K562 (cell line): ENCODE measurements at regions not wholly inside any gene's neighbourhood (a gene's known extent, or its start where the extent isn't known, plus 50 kb on each side); places are given as distances from the start of the nearest gene placed in this dataset.

Experiments used
- ATAC-seq: fragments of 200-7000 bp; cut with Tn5 transposase; 3 replicates; pipeline ENCODE4 v1.9.1; 2020; ENCODE audit warnings: moderate library complexity
- BruUV-seq: library from RNA; stranded (reverse); fragments of 400-500 nt; replicated peaks from 2 replicates; lab custom pipeline; 2021; lab: Mats Ljungman, UMichigan
- CTCF ChIA-PET: fragments of 300-600 bp; formaldehyde crosslinking; extraction: SDS; loops from one replicate; lab custom pipeline; 2021; ENCODE audit warnings: low intra/inter-chr PET ratio; lab: Yijun Ruan, JAX
- POLR2A ChIA-PET: fragments of 300-600, 350-650 bp; sonication (Branson Sonifier 250); formaldehyde crosslinking; extraction: SDS; loops from one replicate; lab custom pipeline; 2021; ENCODE audit warnings: antibody characterized with exemption, inconsistent platforms; lab: Yijun Ruan, JAX
- DNase-seq, 4 experiments: peaks; one replicate each; pipeline versions ENCODE4 v3.0.0 to v3.0.0-alpha.2; 2011 to 2018; ENCODE audit warnings: low spot score in 3 of 4, mixed read lengths in 3 of 4; ENCODE audit errors: extremely low read depth in 1 of 4
- FAIRE-seq: peaks from 2 replicates; lab custom pipeline; 2011; peaks lifted over from hg19 to GRCh38; lab: Jason Lieb, UNC
- H2AFZ ChIP-seq: 2 replicates; pipeline ENCODE4 v1.6.0; 2011; ENCODE audit warnings: low read depth, low read length, control low read depth, inconsistent platforms
- H3K27ac ChIP-seq: fragments of 200-600 bp; 3 replicates; pipeline ENCODE4 v1.8.0; 2011; ENCODE audit warnings: low read depth, mild to moderate bottlenecking, control low read depth, inconsistent platforms, low read length, moderate library complexity, mixed read lengths; ENCODE audit errors: extremely low read depth
- H3K27me3 ChIP-seq, 2 experiments: fragments of 300-600 bp in 1 of 2; 2 replicates in 1 of 2; 3 replicates in 1 of 2; pipeline versions ENCODE4 v1.6.0 to v1.8.0; 2011; ENCODE audit warnings: inconsistent platforms in 2 of 2, low read length in 2 of 2, mild to moderate bottlenecking in 1 of 2, mixed read lengths in 1 of 2, moderate library complexity in 1 of 2; ENCODE audit not compliant: control insufficient read depth in 2 of 2, insufficient read depth in 2 of 2
- H3K36me3 ChIP-seq: fragments of 300-600 bp; 3 replicates; pipeline ENCODE4 v1.8.0; 2011; ENCODE audit warnings: mild to moderate bottlenecking, low read length, inconsistent platforms; ENCODE audit not compliant: control insufficient read depth, insufficient read depth
- H3K4me1 ChIP-seq, 2 experiments: fragments of 200-600 bp in 1 of 2; replicated peaks in 1 of 2; 2 replicates in 1 of 2; 3 replicates in 1 of 2; pipeline versions ENCODE4 v1.5.1 to v1.8.0; 2011; ENCODE audit warnings: inconsistent platforms in 2 of 2, low read length in 2 of 2, mild to moderate bottlenecking in 1 of 2, mixed read lengths in 1 of 2, moderate library complexity in 1 of 2; ENCODE audit not compliant: control insufficient read depth in 2 of 2, insufficient read depth in 2 of 2
- H3K4me2 ChIP-seq: 2 replicates; pipeline ENCODE4 v1.6.1; 2011; ENCODE audit warnings: low read length, control low read depth, inconsistent platforms, mixed read lengths; ENCODE audit not compliant: insufficient read depth
- H3K4me3 ChIP-seq: fragments of 200-600 bp; sonication (generic), shearing (Covaris generic); 2 replicates; pipeline ENCODE4 v1.5.1; 2016; ENCODE audit warnings: control low read depth, inconsistent platforms
- H3K79me2 ChIP-seq: fragments of 200-600 bp; 3 replicates; pipeline ENCODE4 v1.8.0; 2011; ENCODE audit warnings: low read length, inconsistent platforms; ENCODE audit not compliant: control insufficient read depth, insufficient read depth
- H3K9ac ChIP-seq, 2 experiments: 2 replicates each; pipeline versions ENCODE4 v1.6.0 to v1.6.1; 2011; ENCODE audit warnings: low read depth in 2 of 2, low read length in 2 of 2, control low read depth in 1 of 2, inconsistent platforms in 1 of 2, mild to moderate bottlenecking in 1 of 2, mixed read lengths in 1 of 2; ENCODE audit not compliant: insufficient read depth in 1 of 2
- H3K9me1 ChIP-seq: one replicate; pipeline ENCODE4 v1.6.0; 2011; ENCODE audit warnings: inconsistent platforms, mild to moderate bottlenecking, low read length, moderate library complexity; ENCODE audit not compliant: control insufficient read depth, insufficient read depth
- H3K9me3 ChIP-seq: replicated peaks from 2 replicates; pipeline ENCODE4 v1.5.1; 2011; ENCODE audit warnings: low read depth, low read length, inconsistent platforms; ENCODE audit not compliant: control insufficient read depth, insufficient read depth
- H4K20me1 ChIP-seq: replicated peaks from 2 replicates; pipeline ENCODE4 v1.6.1; 2011; ENCODE audit warnings: low read length, inconsistent platforms, mixed read lengths; ENCODE audit not compliant: control insufficient read depth, insufficient read depth
- BHLHE40 ChIP-seq: IDR thresholded peaks from 2 replicates; pipeline ENCODE4 v1.6.1; 2011; ENCODE audit warnings: low read length, improper control_type of control experiment
- GATAD2B ChIP-seq: fragments of 450-650 bp; IDR thresholded peaks from 2 replicates; pipeline ENCODE4 v1.6.1; 2017; ENCODE audit warnings: mild to moderate bottlenecking, borderline replicate concordance
- HMG20A ChIP-seq: fragments of 450-650 bp; formaldehyde crosslinking; conservative IDR thresholded peaks from 2 replicates; pipeline ENCODE4 v1.4.0; 2020; ENCODE audit warnings: mild to moderate bottlenecking, mixed read lengths
- MAFK ChIP-seq: IDR thresholded peaks from 2 replicates; pipeline ENCODE4 v1.6.1; 2011; ENCODE audit warnings: low read length, improper control_type of control experiment
- NCOA6 ChIP-seq: fragments of 450-650 bp; IDR thresholded peaks from 2 replicates; pipeline ENCODE4 v1.6.1; 2017; ENCODE audit warnings: mild to moderate bottlenecking
- NFE2 ChIP-seq: IDR thresholded peaks from 2 replicates; pipeline ENCODE4 v1.6.1; 2014; ENCODE audit warnings: antibody characterized with exemption, low read depth
- STAG1 ChIP-seq: sonication (generic); formaldehyde crosslinking; IDR thresholded peaks from 2 replicates; pipeline ENCODE4 v1.5.0; 2020; ENCODE audit warnings: missing genetic modification reagents, borderline replicate concordance
- TRIM25 ChIP-seq: fragments of 450-650 bp; IDR thresholded peaks from 2 replicates; pipeline ENCODE4 v1.7.0; 2016; ENCODE audit warnings: borderline replicate concordance
- ZNF24 ChIP-seq: fragments of 450-650 bp; IDR thresholded peaks from 2 replicates; pipeline ENCODE4 v1.6.1; 2016
- WGBS: fragments of 100-300 bp; shearing (Covaris generic); methylation state at CpG from one replicate; pipeline ENCODE4 v1.1.6; 2016; ENCODE audit warnings: low coverage, mixed read lengths; ENCODE audit not compliant: insufficient coverage; ENCODE audit errors: missing lambda C conversion rate; 5-methylcytosine and 5-hydroxymethylcytosine counted together
- in situ Hi-C: fragments of 300-500 bp; cut with MboI; formaldehyde crosslinking; loops from 4 replicates; pipeline ENCODE4 v1.15.0; 2018; ENCODE audit warnings: inconsistent platforms, mixed read lengths
- intact Hi-C: fragments of 100-400 bp; cut with micrococcal nuclease; formaldehyde crosslinking; loops from 2 replicates; pipeline ENCODE4 v1.14.2; 2022

GRCh38 chr2:34534341-34534740, 935.2 kb upstream of the FAM98A start:
- FAIRE-seq = no peak
- Histone ChIP-seq H3K36me3 (no peaks in the 10 kb centered on the region), H3K4me1 (no peaks in the 10 kb centered on the region), H4K20me1 (no peaks in the 10 kb centered on the region), H3K27ac (no peak overlapping the region), H3K79me2 (no peaks in the 10 kb centered on the region), H2AFZ (no peak overlapping the region), H3K9me3 (no peaks in the 10 kb centered on the region), H3K27me3 (no peaks in the 10 kb centered on the region), H3K9ac (no peak overlapping the region), H3K4me2 (no peak overlapping the region), H3K9me1 (no peaks in the 10 kb centered on the region), H3K4me3 (no peak overlapping the region)
- CTCF ChIA-PET = no interaction called here
- no peak for TF ChIP-seq STAG1
- TF ChIP-seq ZNF24 = no peak
- no peak for TF ChIP-seq HMG20A (CRISPR knock-in tag)
- no peak for TF ChIP-seq GATAD2B
- TF ChIP-seq TRIM25 = no peak
- TF ChIP-seq NFE2 = no peak
- no peak for TF ChIP-seq NCOA6
- TF ChIP-seq BHLHE40 = no peak
- TF ChIP-seq MAFK = no peak
- DNase-seq = no peak
- intact Hi-C loops = no loop called here
- POLR2A ChIA-PET = no interaction called here
- no TSS peak for BruUV-seq
- ATAC-seq = no peak
- in situ Hi-C loops = no loop called here
- 0% methylated on average over 1 of the region's 1 CpG for WGBS
